IMR-90 (cell line): ENCODE measurements at regions not wholly inside any gene's neighbourhood (a gene's known extent, or its start where the extent isn't known, plus 50 kb on each side); places are given as distances from the start of the nearest gene placed in this dataset.

Experiments used
- ATAC-seq: fragments of 200-7000 bp; cut with Tn5 transposase; 2 replicates; pipeline ENCODE4 v1.9.1; 2020; ENCODE audit warnings: low read depth, mild to moderate bottlenecking, moderate library complexity
- BruUV-seq: library from RNA; stranded (reverse); fragments of 400-500 nt; replicated peaks from 2 replicates; lab custom pipeline; 2021; lab: Mats Ljungman, UMichigan
- CTCF ChIA-PET: fragments of 300-600 bp; formaldehyde crosslinking; extraction: SDS; loops from one replicate; lab custom pipeline; 2021; ENCODE audit warnings: antibody characterized with exemption; lab: Yijun Ruan, JAX
- POLR2A ChIA-PET: fragments of 300-600 bp; sonication (Branson Sonifier 250); formaldehyde crosslinking; loops from one replicate; lab custom pipeline; 2022; ENCODE audit warnings: antibody characterized with exemption; ENCODE audit not compliant: unreplicated experiment; lab: Charles Lee
- DNase-seq: peaks from one replicate; pipeline ENCODE4 v3.0.0; 2013
- H2AFZ ChIP-seq: replicated peaks from 2 replicates; pipeline ENCODE3; 2013; ENCODE audit warnings: low read length, mild to moderate bottlenecking; ENCODE audit not compliant: poor library complexity
- H2AK5ac ChIP-seq: 2 replicates; pipeline ENCODE4 v1.6.1; 2013; ENCODE audit warnings: low read depth, low read length, inconsistent platforms
- H2AK9ac ChIP-seq: replicated peaks from 2 replicates; pipeline ENCODE3; 2013; ENCODE audit warnings: mild to moderate bottlenecking, low read depth, low read length, moderate library complexity; ENCODE audit not compliant: poor library complexity
- H2BK120ac ChIP-seq: 2 replicates; pipeline ENCODE4 v1.6.1; 2013; ENCODE audit warnings: low read depth, low read length, inconsistent platforms
- H2BK15ac ChIP-seq: 3 replicates; pipeline ENCODE4 v1.6.1; 2013; ENCODE audit warnings: low read depth, low read length, inconsistent platforms
- H2BK20ac ChIP-seq: 2 replicates; pipeline ENCODE4 v1.6.1; 2013; ENCODE audit warnings: low read depth, mild to moderate bottlenecking, inconsistent platforms, low read length, moderate library complexity
- H2BK5ac ChIP-seq: 2 replicates; pipeline ENCODE4 v1.6.1; 2013; ENCODE audit warnings: mild to moderate bottlenecking, low read depth, low read length, inconsistent platforms; ENCODE audit not compliant: poor library complexity, severe bottlenecking
- H3K14ac ChIP-seq: replicated peaks from 2 replicates; pipeline ENCODE4 v1.6.1; 2013; ENCODE audit warnings: low read depth, low read length, inconsistent platforms
- H3K18ac ChIP-seq: 2 replicates; pipeline ENCODE4 v1.6.1; 2013; ENCODE audit warnings: low read depth, low read length, control low read depth
- H3K23ac ChIP-seq: 2 replicates; pipeline ENCODE4 v1.6.1; 2013; ENCODE audit warnings: low read depth, low read length, inconsistent platforms
- H3K27ac ChIP-seq: 2 replicates; pipeline ENCODE4 v1.5.1; 2013; ENCODE audit warnings: mild to moderate bottlenecking, control low read depth, low read length; ENCODE audit not compliant: insufficient read depth
- H3K27me3 ChIP-seq: 2 replicates; pipeline ENCODE4 v1.6.1; 2013; ENCODE audit warnings: low read length; ENCODE audit not compliant: control insufficient read depth, insufficient read depth
- H3K36me3 ChIP-seq: 2 replicates; pipeline ENCODE4 v1.6.1; 2013; ENCODE audit warnings: low read length, mixed read lengths; ENCODE audit not compliant: control insufficient read depth, insufficient read depth
- H3K4ac ChIP-seq: 2 replicates; pipeline ENCODE4 v1.6.1; 2013; ENCODE audit warnings: low read depth, low read length, inconsistent platforms
- H3K4me1 ChIP-seq: 2 replicates; pipeline ENCODE4 v1.6.1; 2013; ENCODE audit warnings: low read length, mixed read lengths; ENCODE audit not compliant: control insufficient read depth, insufficient read depth
- H3K4me2 ChIP-seq: 2 replicates; pipeline ENCODE4 v1.6.1; 2013; ENCODE audit warnings: low read depth, mild to moderate bottlenecking, control low read depth, low read length, moderate library complexity
- H3K4me3 ChIP-seq: 2 replicates; pipeline ENCODE4 v1.5.1; 2013; ENCODE audit warnings: low read depth, mild to moderate bottlenecking, control low read depth, low read length, moderate library complexity; ENCODE audit not compliant: insufficient read depth
- H3K56ac ChIP-seq: 2 replicates; pipeline ENCODE4 v1.6.1; 2013; ENCODE audit warnings: low read length, inconsistent platforms; ENCODE audit not compliant: insufficient read depth; ENCODE audit errors: extremely low read depth
- H3K79me1 ChIP-seq, 2 experiments: 2 replicates each; pipeline ENCODE4 v1.6.1; 2013; ENCODE audit warnings: low read length in 2 of 2, inconsistent platforms in 1 of 2, low read depth in 1 of 2
- H3K9ac ChIP-seq: 2 replicates; pipeline ENCODE4 v1.6.1; 2013; ENCODE audit warnings: low read depth, low read length, control low read depth
- H3K9me1 ChIP-seq: 2 replicates; pipeline ENCODE4 v1.6.1; 2013; ENCODE audit warnings: low read length, inconsistent platforms; ENCODE audit not compliant: insufficient read depth
- H3K9me3 ChIP-seq: 2 replicates; pipeline ENCODE4 v1.6.1; 2013; ENCODE audit warnings: low read length; ENCODE audit not compliant: control insufficient read depth, insufficient read depth
- H4K20me1 ChIP-seq: 2 replicates; pipeline ENCODE4 v1.6.1; 2013; ENCODE audit warnings: low read length, inconsistent platforms; ENCODE audit not compliant: insufficient read depth
- H4K5ac ChIP-seq: 2 replicates; pipeline ENCODE4 v1.6.1; 2013; ENCODE audit warnings: mild to moderate bottlenecking, low read depth, low read length, control low read depth
- H4K8ac ChIP-seq, 2 experiments: 2 replicates each; pipeline ENCODE4 v1.6.1; 2013; ENCODE audit warnings: low read depth in 2 of 2, low read length in 2 of 2, control low read depth in 1 of 2, inconsistent platforms in 1 of 2
- H4K91ac ChIP-seq: 2 replicates; pipeline ENCODE4 v1.6.1; 2013; ENCODE audit warnings: low read depth, low read length, inconsistent platforms; ENCODE audit not compliant: insufficient read depth
- BHLHE40 ChIP-seq: fragments of 150-350 bp; IDR thresholded peaks from 2 replicates; pipeline ENCODE4 v1.6.1; 2016; ENCODE audit warnings: mild to moderate bottlenecking, low read depth, low read length
- CEBPB ChIP-seq: IDR thresholded peaks from 2 replicates; pipeline ENCODE4 v1.6.1; 2012; ENCODE audit warnings: low read depth, low read length, improper control_type of control experiment
- CHD1 ChIP-seq: IDR thresholded peaks from 2 replicates; pipeline ENCODE4 v1.6.1; 2012; ENCODE audit warnings: low read depth, low read length, improper control_type of control experiment
- FOS ChIP-seq: fragments of 150-350 bp; IDR thresholded peaks from 2 replicates; pipeline ENCODE4 v1.6.1; 2016; ENCODE audit warnings: low read depth, low read length
- MAFK ChIP-seq: IDR thresholded peaks from 2 replicates; pipeline ENCODE4 v1.6.1; 2012; ENCODE audit warnings: low read depth, low read length, improper control_type of control experiment
- MAZ ChIP-seq: IDR thresholded peaks from 2 replicates; pipeline ENCODE4 v1.6.1; 2012; ENCODE audit warnings: low read depth, mild to moderate bottlenecking, low read length, improper control_type of control experiment, moderate library complexity, borderline replicate concordance
- MXI1 ChIP-seq: IDR thresholded peaks from 2 replicates; pipeline ENCODE4 v1.6.1; 2012; ENCODE audit warnings: low read depth, mild to moderate bottlenecking, low read length, moderate library complexity, borderline replicate concordance
- NFE2L2 ChIP-seq: fragments of 150-350 bp; IDR thresholded peaks from 2 replicates; pipeline ENCODE4 v1.6.1; 2016; ENCODE audit warnings: low read depth, mild to moderate bottlenecking, low read length
- POLR2A ChIP-seq: IDR thresholded peaks from 2 replicates; pipeline ENCODE4 v1.6.1; 2012; ENCODE audit warnings: mild to moderate bottlenecking, low read depth, low read length
- RAD21 ChIP-seq: IDR thresholded peaks from 2 replicates; pipeline ENCODE4 v1.6.1; 2012; ENCODE audit warnings: low read length, improper control_type of control experiment
- RCOR1 ChIP-seq: IDR thresholded peaks from 2 replicates; pipeline ENCODE4 v1.6.1; 2012; ENCODE audit warnings: mild to moderate bottlenecking, low read length, improper control_type of control experiment; ENCODE audit not compliant: insufficient replicate concordance
- RFX5 ChIP-seq: IDR thresholded peaks from 2 replicates; pipeline ENCODE4 v1.8.0; 2012; ENCODE audit warnings: low read depth, mild to moderate bottlenecking, low read length, moderate library complexity
- SMC3 ChIP-seq: fragments of 150-350 bp; IDR thresholded peaks from 2 replicates; pipeline ENCODE4 v1.6.1; 2016; ENCODE audit warnings: low read depth, mild to moderate bottlenecking, antibody characterized with exemption, low read length, moderate library complexity
- WGBS, 2 experiments: methylation state at CpG; one replicate each; pipeline versions ENCODE4 v1.1.5 to v1.1.7; 2013; ENCODE audit warnings: missing lambda C conversion rate in 2 of 2; ENCODE audit not compliant: insufficient read length in 1 of 2; ENCODE audit errors: extremely low coverage in 2 of 2; 5-methylcytosine and 5-hydroxymethylcytosine counted together
- dilution Hi-C: fragments of 300-500 bp; cut with HindIII; formaldehyde crosslinking; loops from one replicate; pipeline ENCODE4 v1.14.3; 2018; ENCODE audit warnings: low sequenced_read_pairs; ENCODE audit not compliant: unreplicated experiment
- in situ Hi-C: fragments of 300-500 bp; cut with MboI; formaldehyde crosslinking; loops from 3 replicates; pipeline ENCODE4 v1.14.3; 2019; ENCODE audit warnings: low sequenced_read_pairs, inconsistent platforms, mixed read lengths
- intact Hi-C: fragments of 100-400 bp; cut with micrococcal nuclease; formaldehyde crosslinking; loops from 2 replicates; pipeline ENCODE4 v1.10.0; 2022
- TF ChIP-seq, protein P1 (sequence below): fragments of 150-350 bp; IDR thresholded peaks from 2 replicates; pipeline ENCODE4 v1.6.1; 2017; ENCODE audit warnings: mild to moderate bottlenecking, antibody characterized with exemption, low read length, low read depth
- TF ChIP-seq, protein P2 (sequence below): fragments of 150-350 bp; IDR thresholded peaks from 2 replicates; pipeline ENCODE4 v1.6.1; 2016; ENCODE audit warnings: low read depth, mild to moderate bottlenecking, low read length, moderate library complexity, borderline replicate concordance
- TF ChIP-seq, protein P3 (sequence below): conservative IDR thresholded peaks from 2 replicates; pipeline ENCODE4 v1.5.1; 2012; ENCODE audit warnings: mild to moderate bottlenecking, low read depth, low read length, improper control_type of control experiment

DNA sequence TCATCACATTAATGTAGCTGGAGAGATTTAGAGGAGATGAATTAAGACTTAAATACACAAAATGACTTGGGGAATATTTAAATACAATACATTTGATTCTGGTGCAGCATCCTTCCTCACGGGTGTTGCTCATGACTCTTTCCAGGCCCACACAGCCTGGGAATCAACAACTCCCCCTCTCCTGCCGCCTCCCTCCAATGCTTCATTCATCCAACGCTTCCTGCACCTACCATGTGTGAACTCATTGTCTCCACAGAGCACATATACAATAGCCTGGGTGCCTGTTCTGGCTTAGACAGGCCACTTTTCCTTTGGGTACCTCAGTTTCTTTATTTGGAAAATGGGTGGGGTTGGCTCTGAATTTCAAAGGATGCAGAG is 476.9 kb upstream of the CADM1 start:
- Histone ChIP-seq H4K91ac (no peak overlapping the region), H3K27ac (no peak overlapping the region), H2BK15ac (no peak overlapping the region), H3K23ac (no peak overlapping the region), H3K56ac (no peak overlapping the region), H3K18ac (no peak overlapping the region), H3K9me1 (no peaks in the 10 kb centered on the region), H2BK120ac (no peak overlapping the region), H2AFZ (no peak overlapping the region), H3K4ac (no peak overlapping the region), H2BK20ac (no peak overlapping the region), H4K5ac (no peak overlapping the region), H3K4me1 (no peaks in the 10 kb centered on the region), H4K8ac (no peak overlapping the region), H3K27me3 (no peaks in the 10 kb centered on the region; the same call in 1 of the 2 replicates), H3K36me3 (no peaks in the 10 kb centered on the region), H3K79me1 (no peaks in the 10 kb centered on the region), H4K20me1 (no peaks in the 10 kb centered on the region), H3K4me2 (no peak overlapping the region), H2AK9ac (no peak overlapping the region), H3K4me3 (no peak overlapping the region), H3K9me3 (no peaks in the 10 kb centered on the region; the same call in 1 of the 2 replicates), H2BK5ac (no peak overlapping the region), H3K9ac (no peak overlapping the region), H2AK5ac (no peak overlapping the region), H3K14ac (no peak overlapping the region)
- POLR2A ChIA-PET: no interaction called here
- dilution Hi-C loops (no loop called here), in situ Hi-C loops (no loop called here), intact Hi-C loops (no loop called here)
- CTCF ChIA-PET: no interaction called here
- no peak for DNase-seq
- ATAC-seq: no peak
- TF ChIP-seq RAD21 (no peak), RFX5 (no peak), CEBPB (no peak), FOS (no peak), POLR2A (no peak), BHLHE40 (no peak), CHD1 (no peak), SMC3 (no peak), NFE2L2 (no peak), MXI1 (no peak), MAFK (no peak), MAZ (no peak), RCOR1 (no peak)
- TF ChIP-seq, protein P1, sequence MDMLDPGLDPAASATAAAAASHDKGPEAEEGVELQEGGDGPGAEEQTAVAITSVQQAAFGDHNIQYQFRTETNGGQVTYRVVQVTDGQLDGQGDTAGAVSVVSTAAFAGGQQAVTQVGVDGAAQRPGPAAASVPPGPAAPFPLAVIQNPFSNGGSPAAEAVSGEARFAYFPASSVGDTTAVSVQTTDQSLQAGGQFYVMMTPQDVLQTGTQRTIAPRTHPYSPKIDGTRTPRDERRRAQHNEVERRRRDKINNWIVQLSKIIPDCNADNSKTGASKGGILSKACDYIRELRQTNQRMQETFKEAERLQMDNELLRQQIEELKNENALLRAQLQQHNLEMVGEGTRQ: no peak
- TF ChIP-seq, protein P2, sequence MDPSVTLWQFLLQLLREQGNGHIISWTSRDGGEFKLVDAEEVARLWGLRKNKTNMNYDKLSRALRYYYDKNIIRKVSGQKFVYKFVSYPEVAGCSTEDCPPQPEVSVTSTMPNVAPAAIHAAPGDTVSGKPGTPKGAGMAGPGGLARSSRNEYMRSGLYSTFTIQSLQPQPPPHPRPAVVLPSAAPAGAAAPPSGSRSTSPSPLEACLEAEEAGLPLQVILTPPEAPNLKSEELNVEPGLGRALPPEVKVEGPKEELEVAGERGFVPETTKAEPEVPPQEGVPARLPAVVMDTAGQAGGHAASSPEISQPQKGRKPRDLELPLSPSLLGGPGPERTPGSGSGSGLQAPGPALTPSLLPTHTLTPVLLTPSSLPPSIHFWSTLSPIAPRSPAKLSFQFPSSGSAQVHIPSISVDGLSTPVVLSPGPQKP: no peak
- TF ChIP-seq, protein P3, sequence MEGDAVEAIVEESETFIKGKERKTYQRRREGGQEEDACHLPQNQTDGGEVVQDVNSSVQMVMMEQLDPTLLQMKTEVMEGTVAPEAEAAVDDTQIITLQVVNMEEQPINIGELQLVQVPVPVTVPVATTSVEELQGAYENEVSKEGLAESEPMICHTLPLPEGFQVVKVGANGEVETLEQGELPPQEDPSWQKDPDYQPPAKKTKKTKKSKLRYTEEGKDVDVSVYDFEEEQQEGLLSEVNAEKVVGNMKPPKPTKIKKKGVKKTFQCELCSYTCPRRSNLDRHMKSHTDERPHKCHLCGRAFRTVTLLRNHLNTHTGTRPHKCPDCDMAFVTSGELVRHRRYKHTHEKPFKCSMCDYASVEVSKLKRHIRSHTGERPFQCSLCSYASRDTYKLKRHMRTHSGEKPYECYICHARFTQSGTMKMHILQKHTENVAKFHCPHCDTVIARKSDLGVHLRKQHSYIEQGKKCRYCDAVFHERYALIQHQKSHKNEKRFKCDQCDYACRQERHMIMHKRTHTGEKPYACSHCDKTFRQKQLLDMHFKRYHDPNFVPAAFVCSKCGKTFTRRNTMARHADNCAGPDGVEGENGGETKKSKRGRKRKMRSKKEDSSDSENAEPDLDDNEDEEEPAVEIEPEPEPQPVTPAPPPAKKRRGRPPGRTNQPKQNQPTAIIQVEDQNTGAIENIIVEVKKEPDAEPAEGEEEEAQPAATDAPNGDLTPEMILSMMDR: no peak
- WGBS, 2 experiments: no CpG with 5 or more reads among the region's 3 CpGs
- BruUV-seq: no TSS peak
